HG02571 (cell line): ENCODE measurements at regions not wholly inside any gene's neighbourhood (a gene's known extent, or its start where the extent isn't known, plus 50 kb on each side); places are given as distances from the start of the nearest gene placed in this dataset.

ENCODE experiments used
- ATAC-seq: cut with Tn5 transposase; IDR thresholded peaks from one replicate; pipeline ENCODE4 v1.9.1; 2021; ENCODE audit warnings: mild to moderate bottlenecking, moderate library complexity; ENCODE audit not compliant: unreplicated experiment

GRCh38 chr13:47539317-47539716 lies 461.8 kb downstream of the SUCLA2 start:
- no peak for ATAC-seq

GRCh38 chr13:47523771-47524170 lies 477.3 kb downstream of the SUCLA2 start:
- ATAC-seq = no peak

DNA sequence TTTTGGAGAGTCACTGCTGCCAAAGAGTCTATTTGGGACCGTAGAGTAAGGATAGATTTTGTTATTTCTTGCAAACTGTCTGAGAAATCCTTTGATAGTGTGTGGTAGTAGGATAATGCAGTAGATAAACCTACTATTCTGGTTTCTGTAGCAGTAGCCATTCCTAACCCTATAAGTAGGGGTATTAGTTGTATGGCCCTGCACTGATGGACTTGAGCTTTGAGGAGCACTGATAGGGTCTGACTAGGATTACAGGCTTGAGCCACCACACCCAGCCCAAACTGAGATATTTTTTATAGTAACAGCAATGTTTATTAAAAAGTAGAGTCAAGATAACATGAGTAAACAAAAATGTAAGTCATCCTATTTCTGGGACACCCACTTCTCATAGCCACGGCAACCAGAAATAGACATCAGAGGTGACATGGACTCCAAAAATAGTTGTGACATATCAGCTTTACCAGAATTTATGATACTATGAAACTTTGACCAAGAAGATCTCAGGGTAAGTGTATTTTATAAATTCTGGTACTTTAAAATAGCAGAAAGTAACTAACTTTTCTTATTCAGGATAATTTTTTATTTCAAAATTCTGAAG lies 479.1 kb downstream of the SUCLA2 start:
- no peak for ATAC-seq

GRCh38 chr13:47519626-47520025 lies 481.4 kb downstream of the SUCLA2 start:
- ATAC-seq = no peak

GRCh38 chr13:47518530-47518929 lies 482.5 kb downstream of the SUCLA2 start:
- no peak for ATAC-seq

GRCh38 chr13:47511647-47512046 lies 489.4 kb downstream of the SUCLA2 start:
- no peak for ATAC-seq

DNA sequence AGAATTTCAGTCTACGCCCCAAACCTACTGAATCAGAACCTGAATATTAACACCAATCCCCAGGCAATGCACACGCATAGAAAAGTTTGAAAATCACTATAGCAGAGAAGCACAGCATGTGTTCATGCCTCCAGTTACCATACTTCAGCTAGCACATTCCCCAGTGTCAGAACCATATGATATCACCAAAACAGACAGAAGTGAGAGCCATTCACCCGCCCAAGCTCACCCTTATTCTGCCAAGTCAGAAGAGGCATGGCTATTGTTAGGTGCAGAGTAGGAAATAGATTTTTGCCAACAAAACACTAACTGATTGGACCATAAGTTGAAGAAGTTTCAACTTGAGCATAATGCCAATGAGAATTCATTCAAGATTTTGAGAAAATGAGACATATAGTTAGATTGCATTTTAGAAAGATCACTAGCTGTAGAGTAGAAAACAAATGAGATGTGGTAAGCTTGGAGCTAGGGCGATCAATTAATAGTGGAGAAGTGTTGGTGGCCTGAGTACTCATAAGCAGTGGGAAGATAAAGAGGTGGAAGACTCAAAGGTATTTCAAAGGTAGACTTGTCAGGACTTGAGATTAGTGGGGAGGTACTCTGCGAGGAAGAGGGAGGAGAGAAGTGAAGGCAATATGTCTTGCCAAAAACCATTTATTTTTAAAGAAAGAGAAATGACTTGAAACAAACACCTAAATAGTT lies 492.4 kb downstream of the SUCLA2 start:
- no peak for ATAC-seq

- ATAC-seq = no peak
Observed at GRCh38 chr13:47503475-47503874, 497.6 kb downstream of the SUCLA2 start.

- no peak for ATAC-seq
Observed at GRCh38 chr13:47502166-47502565, 498.9 kb downstream of the SUCLA2 start.

DNA sequence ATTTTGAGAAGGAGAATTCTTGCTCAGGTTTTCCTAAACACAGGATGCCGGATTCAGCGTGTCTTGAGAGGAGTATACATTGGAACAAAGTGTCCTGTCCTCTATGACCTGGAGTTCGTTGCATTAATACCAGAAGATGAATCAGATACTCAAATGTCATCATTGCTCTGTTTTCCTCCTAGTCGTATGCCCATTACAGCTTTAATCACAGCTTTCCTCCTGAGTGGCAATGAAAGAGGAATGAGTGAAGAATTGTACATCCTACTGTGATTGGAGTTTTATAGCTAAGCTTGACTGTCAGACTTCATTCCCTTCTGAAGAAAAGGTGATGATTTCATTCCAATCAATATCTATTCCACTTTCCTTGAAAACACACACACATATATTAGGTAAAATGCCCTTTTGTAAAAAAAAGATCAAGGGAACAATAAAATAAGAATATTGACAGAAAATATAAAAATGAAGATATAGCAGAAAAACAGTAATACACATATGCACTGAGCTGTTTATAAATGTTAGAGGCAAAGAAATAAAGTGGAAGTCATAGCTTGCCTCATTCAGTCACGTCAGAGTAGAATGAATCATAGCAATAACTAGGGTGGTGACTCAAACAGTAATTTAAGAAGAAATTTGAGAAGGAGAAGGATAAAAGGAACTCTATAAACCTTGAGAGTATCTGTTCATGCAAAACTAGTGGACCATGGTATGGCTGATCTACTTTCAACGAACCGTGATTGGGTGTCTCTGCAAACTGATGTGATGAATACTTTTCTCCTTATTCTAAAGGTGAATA lies 501.5 kb downstream of the SUCLA2 start:
- ATAC-seq = no peak

DNA sequence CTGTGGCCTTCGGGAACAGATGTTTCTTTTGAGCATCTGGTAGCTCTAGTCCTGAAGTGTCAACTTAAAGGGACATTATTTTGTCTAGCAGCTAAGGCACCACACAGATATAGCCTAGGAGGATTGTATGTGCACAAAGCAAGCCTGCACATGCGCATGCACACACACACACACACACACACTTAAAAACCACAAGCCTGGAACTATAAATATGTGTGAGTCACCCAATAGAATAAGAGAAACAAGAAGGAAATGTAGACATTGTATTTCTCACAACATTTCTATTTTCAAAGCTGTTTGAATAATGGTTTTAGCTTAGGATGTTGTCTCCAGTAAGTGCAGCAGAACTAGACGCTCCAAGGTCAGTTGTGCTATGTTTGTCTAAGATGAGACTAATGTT lies 516.5 kb downstream of the SUCLA2 start:
- no peak for ATAC-seq

DNA sequence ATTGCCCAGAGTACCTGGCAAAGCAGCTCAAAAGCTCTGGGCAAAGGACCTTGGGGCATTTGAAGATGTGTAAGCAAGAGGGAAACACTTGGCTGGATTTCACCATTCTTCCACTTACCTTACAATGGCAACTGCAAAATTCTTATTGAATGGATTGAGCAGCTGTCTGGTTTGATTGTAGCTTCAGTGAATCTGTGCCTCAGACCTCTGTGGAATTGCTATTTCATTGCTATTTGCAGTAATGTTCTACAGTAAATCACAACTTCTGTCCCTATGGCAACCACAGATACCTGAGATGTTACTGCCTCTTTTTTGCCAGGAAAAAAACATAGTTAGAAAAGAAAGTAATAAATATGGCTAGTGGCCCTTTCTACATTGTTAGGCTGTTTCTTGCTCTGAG lies 519.5 kb downstream of the SUCLA2 start:
- ATAC-seq = no peak

- no peak for ATAC-seq
Observed at GRCh38 chr13:47480951-47481350, 520.1 kb downstream of the SUCLA2 start.

GRCh38 chr13:47480121-47480520 lies 521.0 kb downstream of the SUCLA2 start:
- ATAC-seq = no peak

- no peak for ATAC-seq
Observed at GRCh38 chr13:47478985-47479384, 522.1 kb downstream of the SUCLA2 start.

- ATAC-seq = no peak
Observed at GRCh38 chr13:47475441-47475948, 525.6 kb downstream of the SUCLA2 start.

DNA sequence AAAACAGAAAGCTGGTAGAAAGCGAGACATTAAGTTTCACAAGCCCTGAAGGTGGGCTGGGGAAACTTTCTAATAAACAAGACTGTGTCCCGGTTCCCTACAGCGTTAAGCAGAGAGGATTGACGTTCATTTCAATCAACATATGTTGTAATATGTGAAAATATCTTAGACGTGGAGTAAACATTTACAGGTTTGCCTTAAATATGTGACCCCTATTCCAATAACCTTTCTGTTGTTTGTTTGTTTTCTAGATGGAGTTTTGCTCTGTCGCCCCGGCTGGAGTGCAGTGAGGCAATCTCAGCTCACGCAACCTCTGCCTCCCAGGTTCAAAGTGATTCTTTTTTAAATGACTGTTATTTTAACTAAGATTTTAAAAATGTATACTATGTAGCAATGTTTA lies 526.2 kb downstream of the SUCLA2 start:
- ATAC-seq = no peak

DNA sequence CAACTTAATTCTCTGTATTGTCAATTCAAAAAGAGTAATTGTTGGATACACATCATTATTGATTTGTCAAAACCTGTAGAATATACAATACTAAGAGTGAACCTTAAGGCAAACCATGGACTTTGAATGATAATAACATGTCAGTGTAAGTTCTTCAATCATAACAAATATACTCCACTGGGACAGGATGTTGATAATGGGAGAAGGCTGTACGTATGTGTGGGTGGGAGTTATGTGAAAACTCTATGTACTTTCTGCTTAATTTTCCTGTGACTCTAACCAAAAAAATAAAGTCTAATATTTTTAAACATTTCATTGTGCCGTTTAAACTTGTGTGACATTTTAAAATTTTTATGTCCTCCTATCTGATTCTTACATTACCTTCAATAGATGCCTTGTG lies 526.7 kb downstream of the SUCLA2 start:
- ATAC-seq = no peak

DNA sequence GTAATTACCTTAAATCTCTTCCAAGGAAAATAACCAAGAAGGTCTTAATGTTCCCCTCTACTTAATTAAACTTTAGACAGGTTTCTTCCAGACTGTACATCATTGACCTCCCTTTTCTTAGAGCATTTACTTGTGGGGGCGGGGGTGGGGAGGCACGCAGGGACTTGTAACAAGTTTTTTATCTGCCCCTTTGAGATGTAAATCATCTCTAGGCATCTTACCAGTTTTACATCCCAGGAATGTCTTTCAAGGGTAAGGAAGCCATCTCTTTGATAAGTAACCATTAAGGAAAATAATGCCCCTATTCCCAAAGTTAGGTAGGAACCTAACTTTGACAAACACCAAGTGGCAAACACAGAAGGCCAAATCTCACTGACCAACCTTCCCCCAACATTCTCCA lies 528.6 kb downstream of the SUCLA2 start:
- no peak for ATAC-seq

GRCh38 chr13:47463726-47464125 lies 537.3 kb downstream of the SUCLA2 start:
- ATAC-seq = no peak

DNA sequence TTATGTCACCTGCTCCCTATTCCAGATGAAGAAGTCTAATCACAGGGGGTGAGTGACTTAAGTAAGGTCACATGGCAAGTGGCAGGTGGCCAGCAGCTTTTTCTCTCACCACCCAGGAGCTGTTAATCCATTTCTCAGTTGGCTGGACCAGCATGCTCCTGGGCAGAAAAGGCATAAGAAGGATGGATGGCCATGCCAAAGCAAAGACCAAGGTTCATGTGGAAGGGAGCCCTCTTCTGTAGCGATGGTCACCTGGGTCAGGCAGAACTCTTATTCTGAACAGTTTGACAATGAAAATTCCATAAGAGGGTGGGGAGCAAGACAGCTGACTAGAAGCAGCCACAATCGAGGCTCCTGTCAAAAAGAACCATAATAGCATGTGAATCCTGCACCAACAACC lies 538.1 kb downstream of the SUCLA2 start:
- ATAC-seq = no peak

GRCh38 chr13:47461816-47462215 lies 539.3 kb downstream of the SUCLA2 start:
- ATAC-seq = no peak
